ENCODE measurements at regions not wholly inside any gene's neighbourhood (a gene's known extent, or its start where the extent isn't known, plus 50 kb on each side); places are given as distances from the start of the nearest gene placed in this dataset.

DNA sequence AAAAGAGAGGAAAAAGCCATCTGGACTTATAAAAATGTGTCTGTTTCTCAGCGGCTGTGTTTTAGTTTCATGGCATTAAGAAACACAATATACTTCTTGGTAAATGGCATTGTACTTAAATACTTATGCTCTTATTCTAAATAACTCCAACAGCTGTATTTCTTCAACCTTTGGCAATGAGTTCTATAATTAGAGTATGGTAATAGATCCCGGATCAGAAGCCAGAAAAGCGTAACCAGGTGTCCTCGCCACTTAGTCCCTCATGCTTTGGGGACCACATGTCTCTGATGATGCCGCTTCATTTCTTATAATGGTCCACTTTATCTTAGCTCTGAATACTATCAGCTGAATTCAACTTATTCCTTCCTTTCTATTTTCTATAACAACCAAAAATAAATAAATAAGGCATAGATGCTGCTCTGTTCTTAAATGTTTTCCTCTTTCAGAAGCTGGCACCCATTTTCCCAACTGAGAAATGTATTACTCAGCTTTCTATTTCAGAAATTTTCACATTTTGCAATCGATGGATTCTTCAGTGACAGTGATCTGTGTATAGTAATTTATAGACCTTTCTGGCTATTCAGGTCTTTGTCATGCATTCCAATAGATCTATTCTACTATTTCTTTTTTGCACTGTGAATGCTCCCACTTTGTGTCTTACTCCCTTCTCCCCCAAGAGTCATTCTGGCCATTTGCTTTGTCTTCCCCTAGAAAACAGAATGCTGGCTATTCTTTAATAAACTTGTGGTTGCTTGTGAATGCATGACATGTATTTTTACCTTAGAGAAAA is 87.6 kb upstream of the KBTBD8 start:
- no peak overlapping the region for H3K4me3 ChIP-seq (ENCODE audit: low read depth, low read length)

DNA sequence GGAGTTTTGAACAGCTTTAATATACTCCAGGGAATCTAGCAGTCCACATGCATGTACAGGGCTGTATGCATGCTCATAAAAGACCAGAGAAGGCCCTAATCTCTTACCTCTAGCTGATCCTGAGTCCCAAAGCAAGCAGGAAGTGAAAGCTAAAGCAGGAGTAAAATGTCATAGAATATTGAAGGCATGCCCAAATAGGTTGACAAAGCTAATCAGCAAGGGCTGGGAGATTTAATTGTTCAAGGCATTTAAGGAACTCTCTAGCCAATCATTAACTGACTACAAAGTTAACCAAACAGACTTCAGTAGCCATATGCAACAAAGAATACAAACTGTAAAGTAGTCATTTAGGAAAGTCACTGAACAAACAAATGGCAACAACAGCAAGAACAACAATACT is 85.8 kb upstream of the KBTBD8 start:
- TF ChIP-seq, protein P1, sequence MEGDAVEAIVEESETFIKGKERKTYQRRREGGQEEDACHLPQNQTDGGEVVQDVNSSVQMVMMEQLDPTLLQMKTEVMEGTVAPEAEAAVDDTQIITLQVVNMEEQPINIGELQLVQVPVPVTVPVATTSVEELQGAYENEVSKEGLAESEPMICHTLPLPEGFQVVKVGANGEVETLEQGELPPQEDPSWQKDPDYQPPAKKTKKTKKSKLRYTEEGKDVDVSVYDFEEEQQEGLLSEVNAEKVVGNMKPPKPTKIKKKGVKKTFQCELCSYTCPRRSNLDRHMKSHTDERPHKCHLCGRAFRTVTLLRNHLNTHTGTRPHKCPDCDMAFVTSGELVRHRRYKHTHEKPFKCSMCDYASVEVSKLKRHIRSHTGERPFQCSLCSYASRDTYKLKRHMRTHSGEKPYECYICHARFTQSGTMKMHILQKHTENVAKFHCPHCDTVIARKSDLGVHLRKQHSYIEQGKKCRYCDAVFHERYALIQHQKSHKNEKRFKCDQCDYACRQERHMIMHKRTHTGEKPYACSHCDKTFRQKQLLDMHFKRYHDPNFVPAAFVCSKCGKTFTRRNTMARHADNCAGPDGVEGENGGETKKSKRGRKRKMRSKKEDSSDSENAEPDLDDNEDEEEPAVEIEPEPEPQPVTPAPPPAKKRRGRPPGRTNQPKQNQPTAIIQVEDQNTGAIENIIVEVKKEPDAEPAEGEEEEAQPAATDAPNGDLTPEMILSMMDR (IDR thresholded peaks at IDR 0.05; ENCODE audit: borderline replicate concordance, insufficient read depth, low read depth, low read length) = no peak

More for the DNA sequence above, 87.6 kb upstream of the KBTBD8 start:
- TF ChIP-seq, protein P1 (IDR thresholded peaks at IDR 0.05; ENCODE audit: borderline replicate concordance, insufficient read depth, low read depth, low read length) = no peak

DNA sequence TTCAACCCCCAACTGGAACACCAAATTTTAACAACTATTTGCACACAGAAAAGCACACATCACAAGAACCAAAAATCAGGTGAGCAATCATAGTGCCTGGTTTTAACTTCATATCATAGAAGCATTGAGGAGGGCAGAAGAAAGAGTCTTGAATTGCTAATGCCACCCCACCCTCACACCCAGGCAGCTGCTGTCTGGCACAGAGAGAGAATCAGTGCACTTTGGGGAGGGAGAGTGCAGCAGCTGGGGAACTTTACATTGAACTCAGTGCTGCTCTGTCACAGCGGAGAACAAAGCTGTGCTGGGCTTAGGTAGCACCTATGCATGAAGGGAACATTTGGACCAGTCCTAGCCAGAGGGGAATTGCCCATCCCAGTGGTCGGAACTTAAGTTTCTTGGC is 76.0 kb upstream of the KBTBD8 start:
- no peak overlapping the region for H3K4me3 ChIP-seq (ENCODE audit: low read depth, low read length)
- TF ChIP-seq, protein P1 (IDR thresholded peaks at IDR 0.05; ENCODE audit: borderline replicate concordance, insufficient read depth, low read depth, low read length) = no peak

More for the DNA sequence above, 85.8 kb upstream of the KBTBD8 start:
- H3K4me3 ChIP-seq (ENCODE audit: low read depth, low read length) = no peak overlapping the region

DNA sequence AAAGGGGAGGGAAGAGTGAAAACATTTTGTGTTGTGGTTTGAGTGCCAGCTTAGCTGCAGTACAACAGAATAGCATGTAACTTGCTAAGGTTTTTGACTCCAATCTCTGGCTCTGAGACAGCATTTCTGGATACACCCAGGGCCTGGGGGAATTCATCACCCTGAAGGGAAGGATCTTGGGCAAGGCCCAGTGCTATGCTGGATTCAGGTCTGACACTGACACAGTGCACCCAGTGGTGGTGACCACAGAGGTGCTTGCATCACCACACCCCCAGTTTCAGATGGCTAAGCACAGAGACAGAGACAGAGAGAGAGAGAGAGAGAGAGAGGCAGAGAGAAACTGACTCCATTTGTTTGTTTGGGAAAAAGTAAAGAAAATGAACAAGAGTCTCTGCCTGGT is 74.1 kb upstream of the KBTBD8 start:
- TF ChIP-seq, protein P1 (IDR thresholded peaks at IDR 0.05; ENCODE audit: borderline replicate concordance, insufficient read depth, low read depth, low read length) = no peak
- H3K4me3 ChIP-seq (ENCODE audit: low read depth, low read length) = no peak overlapping the region

DNA sequence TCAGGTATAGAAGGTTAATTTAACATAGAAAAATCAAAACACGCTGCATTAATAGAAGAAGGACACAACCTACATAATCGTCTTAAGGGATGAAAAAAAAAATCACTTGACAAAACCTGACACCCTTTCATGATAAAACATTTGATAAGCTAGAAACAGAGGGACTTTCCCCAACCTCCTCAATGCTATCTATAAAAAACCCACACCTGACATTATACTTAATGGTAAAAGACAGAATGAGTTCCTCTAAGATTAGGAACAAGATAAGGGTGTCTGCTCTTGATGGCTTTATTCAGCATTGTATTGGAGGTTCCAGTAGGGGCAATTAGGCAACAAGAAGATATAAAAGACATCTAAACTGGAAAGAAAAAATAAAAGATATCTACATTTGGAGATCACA is 69.9 kb upstream of the KBTBD8 start:
- no peak overlapping the region for H3K4me3 ChIP-seq (ENCODE audit: low read depth, low read length)

DNA sequence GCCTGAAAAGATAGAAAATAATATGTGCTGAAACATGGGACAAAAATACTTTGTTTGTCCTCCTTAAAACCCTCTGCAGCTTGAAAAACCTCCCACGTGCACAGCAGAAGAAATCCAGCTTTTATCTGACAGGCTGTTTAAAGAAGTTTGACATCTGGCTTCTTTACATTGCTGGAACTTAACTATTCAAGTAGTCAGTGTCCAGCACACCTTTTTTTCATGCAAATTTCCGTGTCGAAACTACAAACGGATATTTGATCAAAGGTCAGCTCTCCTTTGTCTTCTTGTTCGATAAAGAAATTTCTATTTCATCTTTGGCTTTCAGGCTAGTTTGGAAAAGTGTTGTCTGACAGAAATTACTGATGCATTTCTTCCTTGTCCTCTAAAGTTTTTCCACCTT is 66.8 kb upstream of the KBTBD8 start:
- H3K4me3 ChIP-seq (ENCODE audit: low read depth, low read length) = no peak overlapping the region
- TF ChIP-seq, protein P1 (IDR thresholded peaks at IDR 0.05; ENCODE audit: borderline replicate concordance, insufficient read depth, low read depth, low read length) = no peak

More for the DNA sequence above, 69.9 kb upstream of the KBTBD8 start:
- TF ChIP-seq, protein P1 (IDR thresholded peaks at IDR 0.05; ENCODE audit: borderline replicate concordance, insufficient read depth, low read depth, low read length) = no peak

DNA sequence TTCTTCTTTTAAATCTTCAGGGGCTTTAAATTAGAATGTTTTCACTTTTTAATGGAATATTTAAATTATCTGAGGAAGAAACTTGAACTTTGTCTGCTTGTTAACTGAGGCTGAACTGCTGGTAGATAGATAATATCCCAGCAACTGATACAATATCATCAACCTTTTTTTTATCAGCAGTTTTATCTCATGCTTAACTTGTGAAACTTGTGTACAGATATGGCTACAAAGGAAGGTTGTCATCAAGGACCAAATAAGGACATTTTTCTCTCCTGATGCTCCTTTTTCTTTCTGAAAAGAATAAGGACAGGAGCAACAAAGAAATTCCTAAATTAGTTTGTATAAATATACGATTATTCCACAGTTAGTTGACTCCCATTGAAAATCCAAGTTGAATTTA is 66.4 kb upstream of the KBTBD8 start:
- TF ChIP-seq, protein P1 (IDR thresholded peaks at IDR 0.05; ENCODE audit: borderline replicate concordance, insufficient read depth, low read depth, low read length) = no peak
- no peak overlapping the region for H3K4me3 ChIP-seq (ENCODE audit: low read depth, low read length)

Data from GM12875 (cell line).